HG03066 (cell line): ENCODE measurements at regions not wholly inside any gene's neighbourhood (a gene's known extent, or its start where the extent isn't known, plus 50 kb on each side); places are given as distances from the start of the nearest gene placed in this dataset.

Experiments used
- ATAC-seq: cut with Tn5 transposase; IDR thresholded peaks from one replicate; pipeline ENCODE4 v1.9.1; 2021; ENCODE audit warnings: low read depth; ENCODE audit not compliant: unreplicated experiment

DNA sequence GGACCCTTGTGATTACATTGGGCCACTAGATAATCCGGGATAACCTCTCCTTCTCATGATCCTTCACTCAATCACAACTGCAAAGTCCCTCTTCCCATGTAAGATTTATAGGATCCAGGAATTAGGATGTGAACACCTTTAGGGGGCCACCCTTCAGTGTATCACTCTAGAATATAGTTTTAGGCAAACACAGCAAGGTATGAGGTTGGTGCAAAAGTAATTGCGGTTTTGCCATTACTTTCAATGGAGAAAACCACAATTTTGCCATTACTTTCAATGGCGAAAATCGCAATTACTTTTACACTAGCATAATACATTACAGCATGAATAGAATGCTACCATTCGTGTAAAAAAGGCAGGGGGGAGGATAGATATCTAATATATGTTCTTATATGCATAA, 104.0 kb downstream of the BAMBI start:
- no peak for ATAC-seq

DNA sequence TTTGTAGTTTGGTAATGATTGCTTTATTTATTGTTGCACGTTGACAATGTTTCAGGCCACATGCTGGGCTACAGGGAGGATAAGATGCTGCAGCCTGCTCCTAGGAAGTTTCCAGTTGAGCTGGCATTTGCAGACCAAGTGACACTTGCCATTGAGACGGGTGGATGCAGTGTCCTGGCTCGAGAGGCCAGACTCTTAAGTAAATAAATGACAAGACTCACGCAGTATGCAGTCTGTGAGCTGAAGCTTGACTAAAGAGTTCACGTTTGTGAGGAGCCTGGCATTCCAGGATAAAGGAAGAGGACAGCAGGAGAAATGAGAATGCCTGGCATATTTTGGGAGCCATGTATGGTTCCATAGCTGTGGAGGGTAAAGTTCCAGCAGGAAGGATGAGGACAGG, 105.8 kb downstream of the BAMBI start:
- no peak for ATAC-seq

DNA sequence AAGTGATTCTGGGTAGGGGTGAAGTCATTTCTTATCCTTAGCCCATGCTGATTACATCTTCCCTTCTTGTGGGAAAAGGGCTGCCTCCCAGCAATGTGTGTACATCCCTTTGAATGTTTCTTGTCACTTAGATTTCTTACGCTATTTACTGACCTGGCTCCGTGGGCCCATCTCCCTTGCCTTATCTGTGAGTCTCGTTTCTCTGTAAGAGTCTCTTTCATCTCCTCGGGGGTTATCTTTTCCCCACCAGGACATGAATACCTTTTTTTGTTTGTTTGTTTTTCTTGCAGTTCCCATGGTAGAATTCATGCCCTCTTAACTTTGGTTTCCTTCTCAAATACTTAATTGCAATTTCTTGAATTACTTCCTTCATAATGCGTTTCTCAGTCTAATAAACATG, 107.7 kb downstream of the BAMBI start:
- no peak for ATAC-seq

GRCh38 chr10:28788252-28788651, 110.9 kb downstream of the BAMBI start:
- no peak for ATAC-seq

DNA sequence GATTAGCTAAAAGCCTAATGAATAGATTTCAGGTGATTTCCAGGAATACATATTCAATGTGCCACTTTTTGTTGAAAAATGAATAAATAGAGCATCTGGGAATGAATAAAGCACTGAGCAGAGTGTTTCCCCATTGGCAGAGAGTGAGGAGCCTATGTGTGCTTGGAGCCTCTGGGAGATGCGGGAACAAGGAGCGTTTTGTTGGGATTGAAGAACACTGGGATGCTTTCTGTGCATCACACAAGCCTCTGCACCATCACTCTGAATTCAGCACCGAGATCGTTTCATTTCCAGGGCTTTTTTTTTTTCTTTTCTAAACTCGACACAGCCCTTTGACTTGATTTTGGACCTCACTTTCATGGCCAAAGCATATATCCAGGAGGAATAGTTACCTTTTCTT, 111.4 kb downstream of the BAMBI start:
- ATAC-seq, result no peak

- no peak for ATAC-seq
Measured at GRCh38 chr10:28790146-28790545, 112.8 kb downstream of the BAMBI start.

GRCh38 chr10:28793482-28793881, 116.2 kb downstream of the BAMBI start:
- no peak for ATAC-seq

GRCh38 chr10:28794986-28795385, 117.7 kb downstream of the BAMBI start:
- ATAC-seq, result no peak

DNA sequence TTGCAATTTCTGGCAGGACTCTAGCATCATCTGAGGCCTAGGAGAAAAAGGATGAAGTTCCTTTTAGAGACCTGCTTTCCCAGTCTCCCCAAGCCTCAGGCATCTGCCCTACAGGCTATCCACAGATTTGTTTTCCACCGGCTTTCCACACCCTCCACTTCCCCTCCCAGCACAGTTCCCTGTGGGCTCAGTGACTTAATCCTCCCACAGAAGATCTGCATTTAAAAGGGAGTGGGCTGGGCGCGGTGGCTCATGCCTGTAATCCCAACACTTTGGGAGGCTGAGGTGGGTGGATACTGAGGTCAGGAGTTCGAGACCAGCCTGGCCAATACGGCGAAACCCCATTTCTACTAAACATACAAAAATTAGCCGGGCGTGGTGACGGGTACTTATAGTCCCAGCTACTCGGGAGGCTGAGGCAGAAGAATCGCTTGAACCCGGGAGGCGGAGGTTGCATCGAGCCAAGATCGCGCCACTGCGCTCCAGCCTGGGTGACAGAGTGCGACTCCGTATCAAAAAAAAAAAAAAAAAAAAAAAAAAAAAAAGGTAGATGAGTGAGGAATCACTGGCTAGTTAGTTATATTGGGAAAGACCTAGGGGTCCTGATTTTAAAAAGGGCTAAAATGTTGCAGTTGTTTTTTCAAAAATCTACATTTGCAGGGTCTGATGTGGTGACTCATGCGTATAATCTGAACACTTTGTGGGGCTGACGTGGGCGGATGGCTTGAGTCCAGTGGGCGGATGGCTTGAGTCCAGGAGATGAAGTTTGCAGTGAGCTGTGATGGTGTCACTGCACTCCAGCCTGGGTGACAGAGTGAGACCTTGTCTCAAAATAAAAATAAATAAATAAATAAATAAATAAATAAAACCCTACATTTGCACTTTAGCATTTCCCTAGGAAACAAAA, 119.5 kb downstream of the BAMBI start:
- ATAC-seq, result no peak

DNA sequence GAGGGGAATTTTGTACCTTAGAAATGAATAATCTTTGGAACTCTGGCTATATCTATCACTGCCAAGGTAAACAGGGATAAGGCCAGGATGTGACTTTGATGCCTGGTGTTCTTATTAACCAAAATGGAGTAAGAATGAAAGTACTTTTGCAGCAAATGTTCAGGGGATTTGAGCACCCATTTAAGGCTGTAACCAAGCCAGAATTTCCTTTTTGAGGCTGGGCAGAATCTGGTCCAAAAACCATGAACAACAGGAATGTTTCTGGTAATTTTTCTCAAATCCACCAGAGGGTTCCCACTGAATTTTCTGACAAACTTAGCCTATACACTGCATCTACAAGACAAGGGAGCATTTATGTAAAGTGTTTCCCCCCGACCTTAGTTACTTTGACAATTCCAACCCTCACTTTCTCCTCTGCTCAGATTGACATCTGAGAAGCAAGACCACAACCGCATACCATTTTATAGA, 120.6 kb downstream of the BAMBI start:
- no peak for ATAC-seq

GRCh38 chr10:28798428-28798955, 121.2 kb downstream of the BAMBI start:
- no peak for ATAC-seq

GRCh38 chr10:28798964-28799363, 121.6 kb downstream of the BAMBI start:
- no peak for ATAC-seq

GRCh38 chr10:28800144-28800543, 122.8 kb downstream of the BAMBI start:
- no peak for ATAC-seq

DNA sequence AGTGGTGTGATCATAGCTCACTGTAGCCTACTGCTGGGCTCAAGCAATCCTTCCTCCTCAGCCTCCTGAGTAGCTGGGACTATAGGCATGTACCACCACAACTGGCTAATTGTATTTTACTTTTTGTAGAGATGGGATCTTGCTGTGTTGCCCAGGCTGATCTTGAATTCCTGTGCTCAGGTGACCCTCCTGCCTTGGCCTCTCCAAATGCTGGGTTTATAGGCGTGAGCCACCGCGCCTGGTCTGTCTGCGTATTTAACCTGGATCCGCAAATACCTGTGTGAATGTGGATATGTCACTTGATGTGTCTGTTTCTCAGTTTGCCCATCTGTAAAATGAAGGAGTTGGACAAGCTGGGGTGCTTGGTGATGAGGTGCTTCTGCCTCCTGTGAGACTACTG, 123.9 kb downstream of the BAMBI start:
- ATAC-seq, result no peak

- no peak for ATAC-seq
Measured at GRCh38 chr10:28801869-28802268, 124.5 kb downstream of the BAMBI start.

DNA sequence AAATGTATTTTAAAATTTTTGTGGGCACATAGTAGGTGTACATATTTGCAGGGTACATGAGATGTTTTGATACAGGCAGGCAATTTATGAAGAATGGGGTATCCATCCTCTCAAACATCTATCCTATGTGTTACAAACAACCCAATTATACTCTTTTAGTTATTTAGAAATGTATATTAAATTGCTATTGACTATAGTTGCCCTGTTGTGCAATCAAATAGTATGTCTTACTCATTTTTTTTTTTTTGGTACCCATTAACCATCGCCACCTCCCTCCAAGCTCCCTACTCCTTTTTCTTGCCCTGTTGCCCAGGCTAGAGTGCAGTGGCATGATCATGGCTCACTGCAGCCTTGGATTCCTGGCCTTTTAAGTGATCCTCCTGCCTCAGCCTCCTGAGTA, 128.1 kb downstream of the BAMBI start:
- ATAC-seq, result no peak

DNA sequence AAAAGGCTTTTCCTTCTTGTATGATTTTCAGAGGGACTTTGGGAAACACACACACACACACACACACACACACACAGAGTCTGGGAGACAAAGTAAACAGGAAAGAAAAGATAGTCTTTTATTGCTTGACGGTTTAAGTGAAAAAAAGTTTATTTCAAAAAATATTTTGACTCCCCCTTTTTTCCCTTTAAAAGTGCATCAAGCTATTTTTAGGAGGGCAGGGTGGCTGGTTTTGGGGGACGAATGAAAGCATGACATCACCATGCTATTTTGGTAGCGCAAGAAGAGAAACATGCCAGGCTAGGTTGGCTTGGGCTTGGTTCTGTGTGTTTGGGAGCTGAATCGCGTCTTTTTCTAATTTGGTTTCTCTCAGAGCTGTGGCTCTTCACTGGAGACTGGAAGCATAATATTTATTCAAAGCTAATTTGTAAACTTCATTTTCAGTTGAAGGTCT, 129.2 kb downstream of the BAMBI start:
- ATAC-seq, result no peak

- no peak for ATAC-seq
Measured at GRCh38 chr10:28806951-28807759, 129.8 kb downstream of the BAMBI start.

DNA sequence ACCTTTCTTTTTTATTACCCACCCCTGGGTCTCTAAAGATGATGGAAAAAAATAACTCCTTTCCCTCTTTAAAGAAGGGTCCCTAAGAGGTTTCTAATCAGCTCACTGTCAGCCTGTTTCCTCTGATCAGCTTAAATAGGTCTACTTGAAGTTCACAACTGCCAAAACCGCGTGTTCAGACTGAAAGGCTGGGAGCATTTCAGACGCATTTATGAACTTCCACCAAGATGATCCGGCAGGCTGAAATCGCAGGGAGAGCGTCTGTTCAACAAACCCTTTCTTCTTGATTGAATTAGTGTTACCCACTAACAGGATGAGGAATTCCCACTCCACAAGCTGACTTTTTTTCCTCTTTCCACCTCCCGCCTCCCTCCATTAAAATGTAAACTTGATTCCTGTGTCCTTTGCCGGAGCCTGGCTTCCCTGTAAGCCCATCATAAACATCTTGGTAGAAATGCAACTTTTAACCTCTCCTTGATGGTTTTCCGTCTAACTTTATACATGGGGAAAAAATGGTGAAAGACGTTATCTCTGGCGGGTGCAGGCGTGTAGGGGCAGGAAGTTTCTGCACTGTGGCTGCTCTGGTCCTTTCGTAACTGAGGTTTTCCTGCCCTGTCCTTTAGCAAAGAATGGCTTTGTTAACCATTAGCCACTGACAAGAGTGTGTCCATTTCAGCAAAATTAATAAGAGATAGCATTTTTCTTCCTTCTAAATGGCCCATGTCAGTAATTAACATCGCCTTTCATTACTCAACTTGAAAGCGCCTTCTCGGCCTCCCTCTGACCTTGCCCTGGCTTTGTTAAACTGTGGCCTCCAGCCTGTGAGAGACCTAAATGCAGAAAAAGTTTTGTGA, 130.7 kb downstream of the BAMBI start:
- no peak for ATAC-seq

GRCh38 chr10:28808693-28809092, 131.4 kb downstream of the BAMBI start:
- ATAC-seq, result no peak
